HCT116 (cell line): ENCODE measurements at regions not wholly inside any gene's neighbourhood (a gene's known extent, or its start where the extent isn't known, plus 50 kb on each side); places are given as distances from the start of the nearest gene placed in this dataset.

Source experiments
- ATAC-seq: fragments of 200-7000 bp; cut with Tn5 transposase; 2 replicates; pipeline ENCODE4 v1.9.1; 2020; ENCODE audit warnings: mild to moderate bottlenecking, moderate library complexity
- BruUV-seq: library from RNA; stranded (reverse); fragments of 400-500 nt; replicated peaks from 2 replicates; lab custom pipeline; 2021; lab: Mats Ljungman, UMichigan
- CTCF ChIA-PET: fragments of 300-600 bp; sonication (Branson Sonifier 250); formaldehyde crosslinking; loops from one replicate; lab custom pipeline; 2021; ENCODE audit warnings: antibody characterized with exemption; lab: Charles Lee
- POLR2A ChIA-PET: fragments of 300-600, 350-600 bp; sonication (Branson Sonifier 250); formaldehyde crosslinking; loops from one replicate; lab custom pipeline; 2021; ENCODE audit warnings: antibody characterized with exemption; lab: Charles Lee
- RAD21 ChIA-PET, 2 experiments: fragments of 300-600 bp; sonication (Branson Sonifier 250); formaldehyde crosslinking; loops; one replicate each; lab custom pipeline; 2023; ENCODE audit warnings: low total read pairs in 2 of 2; ENCODE audit not compliant: uncharacterized antibody in 2 of 2, unreplicated experiment in 2 of 2, low non-redundant PET in 1 of 2; lab: Charles Lee
- DNase-seq: peaks from one replicate; pipeline ENCODE4 v3.0.0-alpha.2; 2010; ENCODE audit warnings: low read depth, low spot score
- H2AFZ ChIP-seq: fragments of 200-600 bp; shearing (Covaris generic), sonication (generic); 2 replicates; pipeline ENCODE4 v1.6.1; 2017; ENCODE audit warnings: low read depth, mixed run types, mixed read lengths, antibody characterized with exemption, low read length; ENCODE audit not compliant: poor library complexity, severe bottlenecking
- H3K27ac ChIP-seq: 2 replicates; pipeline ENCODE4 v1.5.1; 2012; ENCODE audit warnings: low read depth, low read length
- H3K27me3 ChIP-seq: fragments of 200-600 bp; sonication (generic); 2 replicates; pipeline ENCODE4 v1.6.1; 2016; ENCODE audit warnings: mixed run types, low read length, mixed read lengths; ENCODE audit not compliant: insufficient read depth
- H3K36me3 ChIP-seq, 2 experiments: fragments of 200-500 bp in 1 of 2; fragments of 200-600 bp in 1 of 2; sonication (Bioruptor generic) in 1 of 2; sonication (generic) in 1 of 2; 2 replicates each; pipeline versions ENCODE4 v1.5.1 to v1.6.1; 2014 to 2016; ENCODE audit warnings: low read length in 2 of 2, inconsistent platforms in 1 of 2, mixed read lengths in 1 of 2, mixed run types in 1 of 2; ENCODE audit not compliant: insufficient read depth in 2 of 2, control insufficient read depth in 1 of 2
- H3K4me1 ChIP-seq, 2 experiments: fragments of 200-600 bp in 1 of 2; sonication (generic) in 1 of 2; 2 replicates each; pipeline versions ENCODE4 v1.5.1 to v1.6.1; 2012 to 2017; ENCODE audit warnings: low read length in 2 of 2, inconsistent platforms in 1 of 2, mild to moderate bottlenecking in 1 of 2, mixed read lengths in 1 of 2, mixed run types in 1 of 2, moderate library complexity in 1 of 2; ENCODE audit not compliant: insufficient read depth in 2 of 2, control insufficient read depth in 1 of 2
- H3K4me2 ChIP-seq: fragments of 200-600 bp; sonication (generic); 2 replicates; pipeline ENCODE4 v1.6.1; 2017; ENCODE audit warnings: mixed run types, low read length, mixed read lengths
- H3K4me3 ChIP-seq, 2 experiments: fragments of 200-600 bp in 1 of 2; sonication (generic) in 1 of 2; replicated peaks in 1 of 2; 2 replicates each; pipeline ENCODE4 v1.5.1; 2011 to 2016; ENCODE audit warnings: low read length in 2 of 2, control low read depth in 1 of 2, low read depth in 1 of 2, mild to moderate bottlenecking in 1 of 2, mixed read lengths in 1 of 2, mixed run types in 1 of 2
- H3K79me2 ChIP-seq: fragments of 200-600 bp; sonication (generic); 2 replicates; pipeline ENCODE4 v1.6.1; 2017; ENCODE audit warnings: mild to moderate bottlenecking, mixed run types, low read length, moderate library complexity, mixed read lengths; ENCODE audit not compliant: insufficient read depth
- H3K9ac ChIP-seq: fragments of 200-600 bp; sonication (generic); 2 replicates; pipeline ENCODE4 v1.6.1; 2016; ENCODE audit warnings: low read length, mixed read lengths
- H3K9me2 ChIP-seq: fragments of 200-600 bp; sonication (generic), shearing (Covaris generic); 2 replicates; pipeline ENCODE4 v1.6.1; 2017; ENCODE audit warnings: mixed run types, mild to moderate bottlenecking, moderate library complexity; ENCODE audit not compliant: insufficient read depth
- H3K9me3 ChIP-seq, 2 experiments: fragments of 200-500 bp in 1 of 2; fragments of 200-600 bp in 1 of 2; sonication (Bioruptor generic) in 1 of 2; sonication (generic) in 1 of 2; 2 replicates each; pipeline ENCODE4 v1.6.1; 2014 to 2017; ENCODE audit warnings: low read length in 2 of 2, mixed read lengths in 2 of 2, inconsistent platforms in 1 of 2, low read depth in 1 of 2, mild to moderate bottlenecking in 1 of 2, mixed run types in 1 of 2, moderate library complexity in 1 of 2; ENCODE audit not compliant: control insufficient read depth in 1 of 2, insufficient read depth in 1 of 2
- H4K20me1 ChIP-seq: fragments of 200-600 bp; sonication (generic), shearing (Covaris generic); 2 replicates; pipeline ENCODE4 v1.6.1; 2017; ENCODE audit warnings: mixed run types, mild to moderate bottlenecking, moderate library complexity; ENCODE audit not compliant: insufficient read depth
- CBX3 ChIP-seq: IDR thresholded peaks from 2 replicates; pipeline ENCODE4 v1.6.1; 2012; ENCODE audit warnings: low read depth
- CEBPB ChIP-seq: IDR thresholded peaks from 2 replicates; pipeline ENCODE4 v1.6.1; 2012; ENCODE audit warnings: low read depth
- ELF1 ChIP-seq: IDR thresholded peaks from 2 replicates; pipeline ENCODE4 v1.6.1; 2012; ENCODE audit warnings: low read depth, borderline replicate concordance
- EZH2phosphoT487 ChIP-seq: fragments of 200-600 bp; IDR thresholded peaks from 2 replicates; pipeline ENCODE4 v1.6.1; 2018; ENCODE audit warnings: antibody characterized with exemption, borderline replicate concordance
- FOSL1 ChIP-seq: IDR thresholded peaks from 2 replicates; pipeline ENCODE4 v1.6.1; 2012; ENCODE audit warnings: low read depth
- JUND ChIP-seq: IDR thresholded peaks from 2 replicates; pipeline ENCODE4 v1.6.1; 2012
- MAX ChIP-seq: IDR thresholded peaks from 2 replicates; pipeline ENCODE4 v1.6.1; 2012
- POLR2A ChIP-seq: IDR thresholded peaks from 2 replicates; pipeline ENCODE4 v1.7.0; 2011; ENCODE audit warnings: borderline replicate concordance; ENCODE audit not compliant: insufficient read depth, insufficient read length; ENCODE audit errors: extremely low read depth
- RAD21 ChIP-seq: IDR thresholded peaks from 2 replicates; pipeline ENCODE4 v1.6.1; 2012; ENCODE audit warnings: low read depth, mild to moderate bottlenecking
- REST ChIP-seq: IDR thresholded peaks from 2 replicates; pipeline ENCODE4 v1.6.1; 2012; ENCODE audit warnings: low read depth
- SP1 ChIP-seq: IDR thresholded peaks from 2 replicates; pipeline ENCODE4 v1.6.1; 2012; ENCODE audit warnings: low read depth
- SRF ChIP-seq: IDR thresholded peaks from 2 replicates; pipeline ENCODE4 v1.6.1; 2012; ENCODE audit warnings: low read depth
- TCF7L2 ChIP-seq: IDR thresholded peaks from 2 replicates; pipeline ENCODE4 v1.7.0; 2011; ENCODE audit warnings: borderline replicate concordance, inconsistent platforms; ENCODE audit not compliant: insufficient read depth, insufficient read length; ENCODE audit errors: extremely low read depth
- ZBTB33 ChIP-seq: IDR thresholded peaks from 2 replicates; pipeline ENCODE4 v1.6.1; 2011; ENCODE audit warnings: mild to moderate bottlenecking, low read length, moderate library complexity; ENCODE audit not compliant: insufficient replicate concordance; ENCODE audit errors: extremely low read depth
- ZFX ChIP-seq: fragments of 450-650 bp; IDR thresholded peaks from 2 replicates; pipeline ENCODE4 v1.6.1; 2017
- ZNF274 ChIP-seq: fragments of 200-500 bp; sonication (Bioruptor generic); IDR thresholded peaks from 2 replicates; pipeline ENCODE4 v1.6.1; 2014; ENCODE audit warnings: mild to moderate bottlenecking, low read depth, low read length, inconsistent platforms
- intact Hi-C: fragments of 100-400 bp; cut with micrococcal nuclease; formaldehyde crosslinking; loops from 2 replicates; pipeline ENCODE4 v1.10.0; 2022

GRCh38 chr11:64445651-64446050 is 86.7 kb downstream of the RPS6KA4 start:
- RAD21 ChIA-PET, result no interaction called here

More at GRCh38 chr11:64445651-64446050, 86.7 kb downstream of the RPS6KA4 start:
- Histone ChIP-seq H4K20me1 (no peaks in the 10 kb centered on the region), H3K79me2 (no peaks in the 10 kb centered on the region), H2AFZ (no peak overlapping the region), H3K9ac (no peak overlapping the region), H3K4me3 (no peak overlapping the region), H3K9me2 (no peaks in the 10 kb centered on the region), H3K4me1 (peaks cover 14 to 23% of the 10 kb centered on the region in 2 experiments), H3K27ac (no peak overlapping the region), H3K9me3 (no peaks in the 10 kb centered on the region), H3K36me3 (no peaks in the 10 kb centered on the region), H3K27me3 (no peaks in the 10 kb centered on the region), H3K4me2 (no peak overlapping the region)
- TF ChIP-seq SP1, result no peak
- no peak for TF ChIP-seq CBX3
- no peak for TF ChIP-seq ELF1
- TF ChIP-seq ZFX, result no peak
- no peak for TF ChIP-seq JUND
- TF ChIP-seq CEBPB, result no peak
- TF ChIP-seq RAD21, result no peak
- TF ChIP-seq SRF, result no peak
- TF ChIP-seq ZBTB33, result no peak
- no peak for TF ChIP-seq REST
- no peak for TF ChIP-seq MAX
- TF ChIP-seq FOSL1, result no peak
- TF ChIP-seq ZNF274, result no peak
- TF ChIP-seq TCF7L2, result no peak
- no peak for TF ChIP-seq EZH2phosphoT487
- TF ChIP-seq POLR2A, result no peak
- POLR2A ChIA-PET, result no interaction called here
- DNase-seq, result no peak
- BruUV-seq, result no TSS peak
- CTCF ChIA-PET, result interaction anchor here (1.0 to 1.9 kb wide), 2 partner anchors 205 to 243 kb away, joined by 3 to 5 read pairs; no protein-coding TSS in a partner anchor
- intact Hi-C loops, result loop anchor here (5.0 kb wide), 1 partner anchor 88 kb away; the partner anchor contains the start of gene RPS6KA4
- no peak for ATAC-seq
